B cell (primary cell): ENCODE measurements at regions not wholly inside any gene's neighbourhood (a gene's known extent, or its start where the extent isn't known, plus 50 kb on each side); places are given as distances from the start of the nearest gene placed in this dataset.

ENCODE experiments used
- ATAC-seq: fragments of 200-7000 bp; cut with Tn5 transposase; one replicate; pipeline ENCODE4 v1.10.0; 2021; ENCODE audit warnings: low read depth, mild to moderate bottlenecking, moderate number of reproducible peaks, moderate library complexity
- CTCF ChIA-PET: fragments of 350-600 bp; sonication (Branson Sonifier 250); formaldehyde crosslinking; loops from one replicate; lab custom pipeline; 2021; ENCODE audit warnings: antibody characterized with exemption, inconsistent platforms; lab: Charles Lee
- POLR2A ChIA-PET: fragments of 350-600 bp; sonication (Branson Sonifier 250); formaldehyde crosslinking; loops from one replicate; lab custom pipeline; 2021; ENCODE audit warnings: antibody characterized with exemption; lab: Charles Lee
- DNase-seq: peaks from one replicate; pipeline ENCODE4 v3.0.0; 2013
- H2AFZ ChIP-seq: 2 replicates; pipeline ENCODE4 v1.6.1; 2012; ENCODE audit warnings: mild to moderate bottlenecking, low read depth, low read length; ENCODE audit not compliant: insufficient read depth, poor library complexity, severe bottlenecking
- H3K27ac ChIP-seq, 2 donors: 1 replicate in 1 of 2; 2 replicates in 1 of 2; pipeline ENCODE4 v1.5.1; 2012 to 2013; ENCODE audit warnings: low read length in 2 of 2, mild to moderate bottlenecking in 2 of 2, moderate library complexity in 1 of 2
- H3K27me3 ChIP-seq, 4 experiments: fragments of 200-600 bp in 1 of 4; sonication (generic) in 1 of 4; replicated peaks in 1 of 4; 1 replicate in 2 of 4; 2 replicates in 2 of 4; pipeline versions ENCODE4 v1.6.1 to v1.7.0; 2013 to 2016; ENCODE audit warnings: low read length in 3 of 4, mild to moderate bottlenecking in 2 of 4, mixed read lengths in 1 of 4, moderate library complexity in 1 of 4; ENCODE audit not compliant: insufficient read depth in 4 of 4, control insufficient read depth in 3 of 4; ENCODE audit errors: control extremely low read depth in 1 of 4
- H3K36me3 ChIP-seq, 2 experiments: replicated peaks in 1 of 2; 1 replicate in 1 of 2; 2 replicates in 1 of 2; pipeline versions ENCODE4 v1.6.1 to v1.7.1; 2013; ENCODE audit warnings: low read length in 1 of 2; ENCODE audit not compliant: insufficient read depth in 2 of 2, control insufficient read depth in 1 of 2; ENCODE audit errors: control extremely low read depth in 1 of 2, extremely low read depth in 1 of 2
- H3K4me1 ChIP-seq, 2 donors: fragments of 200-600 bp in 1 of 2; sonication (generic) in 1 of 2; 1 replicate in 1 of 2; 2 replicates in 1 of 2; pipeline versions ENCODE4 v1.5.1 to v1.6.1; 2013 to 2017; ENCODE audit warnings: low read length in 2 of 2; ENCODE audit not compliant: control insufficient read depth in 2 of 2, insufficient read depth in 2 of 2
- H3K4me2 ChIP-seq: replicated peaks from 2 replicates; pipeline ENCODE3; 2012; ENCODE audit warnings: mild to moderate bottlenecking, low read depth, low read length; ENCODE audit not compliant: poor library complexity, severe bottlenecking
- H3K4me3 ChIP-seq, 5 experiments: fragments of 200-600 bp in 1 of 5; sonication (generic) in 1 of 5; 1 replicate in 3 of 5; 2 replicates in 2 of 5; pipeline versions ENCODE4 v1.5.1 to v1.7.0; 2011 to 2016; ENCODE audit warnings: low read length in 4 of 5, mild to moderate bottlenecking in 4 of 5, low read depth in 2 of 5, control low read depth in 1 of 5, moderate library complexity in 1 of 5; ENCODE audit not compliant: insufficient read depth in 1 of 5; ENCODE audit errors: control extremely low read depth in 1 of 5, extremely low read depth in 1 of 5
- H3K79me2 ChIP-seq: fragments of 200-600 bp; sonication (generic); one replicate; pipeline ENCODE4 v1.6.0; 2016; ENCODE audit warnings: low read length; ENCODE audit not compliant: control insufficient read depth, insufficient read depth
- H3K9ac ChIP-seq: fragments of 200-600 bp; sonication (generic); 2 replicates; pipeline ENCODE4 v1.6.1; 2017; ENCODE audit warnings: mild to moderate bottlenecking, low read length, moderate library complexity
- H3K9me3 ChIP-seq, 3 donors: one replicate each; pipeline versions ENCODE4 v1.6.1 to v1.7.1; 2013; ENCODE audit warnings: low read length in 2 of 3; ENCODE audit not compliant: control insufficient read depth in 2 of 3, insufficient read depth in 1 of 3; ENCODE audit errors: control extremely low read depth in 1 of 3
- H4K20me1 ChIP-seq: 2 replicates; pipeline ENCODE4 v1.6.0; 2012; ENCODE audit warnings: mild to moderate bottlenecking, low read length; ENCODE audit not compliant: insufficient read depth, control insufficient read depth, poor library complexity, severe bottlenecking
- H3K27ac Mint-ChIP-seq: one replicate; pipeline ENCODE4 v1.8.0; 2021; ENCODE audit warnings: mixed read lengths
- H3K27me3 Mint-ChIP-seq: one replicate; pipeline ENCODE4 v1.8.0; 2021; ENCODE audit warnings: mixed read lengths
- H3K4me1 Mint-ChIP-seq: one replicate; pipeline ENCODE4 v1.8.0; 2021; ENCODE audit warnings: mixed read lengths
- H3K4me3 Mint-ChIP-seq: one replicate; pipeline ENCODE4 v1.8.0; 2021; ENCODE audit warnings: mixed read lengths
- H3K9me3 Mint-ChIP-seq: one replicate; pipeline ENCODE4 v1.8.0; 2022; ENCODE audit warnings: mixed read lengths; ENCODE audit not compliant: insufficient read depth
- CTCF ChIP-seq: fragments of 200-600 bp; IDR thresholded peaks from one replicate; pipeline ENCODE4 v1.8.0; 2022; ENCODE audit warnings: antibody characterized with exemption, mild to moderate bottlenecking
- WGBS: methylation state at CpG from one replicate; pipeline ENCODE4 v1.1.5; 2013; ENCODE audit warnings: missing lambda C conversion rate; ENCODE audit not compliant: insufficient coverage; 5-methylcytosine and 5-hydroxymethylcytosine counted together
- intact Hi-C: fragments of 100-400 bp; cut with micrococcal nuclease; formaldehyde crosslinking; loops from one replicate; pipeline ENCODE4 v1.10.0; 2022

- TF ChIP-seq CTCF: no peak
- Histone ChIP-seq H3K9me3 (peaks cover 0 to 4% (median 0%) of the 10 kb centered on the region in 3 donors), H3K27ac (peak overlapping the region; percentile 93 to 97), H3K4me3 (peak overlapping the region in 1 of 5 experiments; percentile 33), H3K27me3 (no peaks in the 10 kb centered on the region), H3K4me2 (peak overlapping the region; percentile 62), H2AFZ (peak overlapping the region; percentile 20), H4K20me1 (no peaks in the 10 kb centered on the region), H3K9ac (peak overlapping the region; percentile 12), H3K36me3 (no peaks in the 10 kb centered on the region), H3K79me2 (peaks cover 28% of the 10 kb centered on the region), H3K4me1 (peaks cover 93% of the 10 kb centered on the region in 2 donors)
- DNase-seq (peak; percentile 82), ATAC-seq (peak; percentile 78)
- H3K4me1 Mint-ChIP-seq: peaks cover 94% of the 10 kb centered on the region
- intact Hi-C loops: loop anchor here (1.0 to 5.0 kb wide), 9 partner anchors 16 to 416 kb away; partner anchors contain the start of gene MAP3K1
- ChIA-PET CTCF (interaction anchor here (0.7 to 3.6 kb wide), 24 partner anchors 9 to 750 kb away, joined by 3 to 31 read pairs (median 5); partner anchors contain the start of gene MAP3K1), POLR2A (interaction anchor here (0.5 to 5.1 kb wide), 25 partner anchors 14 to 665 kb away, joined by 3 to 62 read pairs (median 4); partner anchors contain the start of gene MAP3K1)
- 6% methylated on average over 1 of the region's 5 CpGs for WGBS
- peak overlapping the region; percentile 95 for H3K27ac Mint-ChIP-seq
- peak overlapping the region; percentile 74 for H3K4me3 Mint-ChIP-seq
- H3K9me3 Mint-ChIP-seq: peaks cover 4% of the 10 kb centered on the region
- no peaks in the 10 kb centered on the region for H3K27me3 Mint-ChIP-seq
Measured at GRCh38 chr5:56686337-56687195, 128.8 kb upstream of the MAP3K1 start.
